Keratinocyte (primary cell): ENCODE measurements at regions not wholly inside any gene's neighbourhood (a gene's known extent, or its start where the extent isn't known, plus 50 kb on each side); places are given as distances from the start of the nearest gene placed in this dataset.

ENCODE experiments used
- EZH2 ChIP-seq: IDR thresholded peaks from one replicate; pipeline ENCODE4 v1.6.1; 2012; ENCODE audit warnings: inconsistent platforms, mild to moderate bottlenecking, low read length, moderate library complexity
- TF ChIP-seq, protein P1 (sequence below), 3 experiments: IDR thresholded peaks in 1 of 3; conservative IDR thresholded peaks in 1 of 3; optimal IDR thresholded peaks in 1 of 3; 2 replicates in 2 of 3; 3 replicates in 1 of 3; pipeline versions ENCODE3 to v1.5.1; 2011; ENCODE audit warnings: low read length in 3 of 3, mild to moderate bottlenecking in 3 of 3, moderate library complexity in 2 of 3, control low read depth in 1 of 3, inconsistent platforms in 1 of 3; ENCODE audit not compliant: insufficient read depth in 2 of 3; ENCODE audit errors: extremely low read depth in 1 of 3

DNA sequence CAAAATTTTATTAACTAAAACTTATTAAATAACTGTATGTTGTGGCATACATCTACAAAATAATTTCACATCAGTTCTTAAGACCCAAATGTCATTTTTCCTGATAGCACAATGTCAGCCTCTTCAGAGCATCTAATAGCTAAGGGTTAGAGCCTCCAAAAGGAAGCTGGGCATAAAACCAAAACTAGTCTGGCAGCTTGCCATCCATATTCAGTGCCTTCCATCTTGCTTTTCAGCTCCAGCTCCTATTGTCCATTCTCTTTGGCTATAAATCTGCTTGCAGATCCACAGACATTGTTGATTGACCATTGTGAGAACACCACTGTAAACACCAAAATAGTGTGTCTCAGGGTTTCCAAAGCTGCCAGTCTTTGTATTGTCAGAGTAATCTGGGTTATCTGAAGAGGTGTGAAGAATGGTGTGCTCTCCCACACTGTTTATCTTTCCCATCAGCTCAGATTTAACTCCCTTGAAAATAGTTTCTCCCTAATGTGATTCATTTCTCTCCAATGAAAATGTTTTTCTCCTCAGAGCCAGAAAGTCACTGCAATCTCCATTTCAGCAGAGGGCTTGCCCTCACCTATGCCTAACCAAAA lies 154.8 kb upstream of the KCNQ5 start:
- TF ChIP-seq, protein P1, sequence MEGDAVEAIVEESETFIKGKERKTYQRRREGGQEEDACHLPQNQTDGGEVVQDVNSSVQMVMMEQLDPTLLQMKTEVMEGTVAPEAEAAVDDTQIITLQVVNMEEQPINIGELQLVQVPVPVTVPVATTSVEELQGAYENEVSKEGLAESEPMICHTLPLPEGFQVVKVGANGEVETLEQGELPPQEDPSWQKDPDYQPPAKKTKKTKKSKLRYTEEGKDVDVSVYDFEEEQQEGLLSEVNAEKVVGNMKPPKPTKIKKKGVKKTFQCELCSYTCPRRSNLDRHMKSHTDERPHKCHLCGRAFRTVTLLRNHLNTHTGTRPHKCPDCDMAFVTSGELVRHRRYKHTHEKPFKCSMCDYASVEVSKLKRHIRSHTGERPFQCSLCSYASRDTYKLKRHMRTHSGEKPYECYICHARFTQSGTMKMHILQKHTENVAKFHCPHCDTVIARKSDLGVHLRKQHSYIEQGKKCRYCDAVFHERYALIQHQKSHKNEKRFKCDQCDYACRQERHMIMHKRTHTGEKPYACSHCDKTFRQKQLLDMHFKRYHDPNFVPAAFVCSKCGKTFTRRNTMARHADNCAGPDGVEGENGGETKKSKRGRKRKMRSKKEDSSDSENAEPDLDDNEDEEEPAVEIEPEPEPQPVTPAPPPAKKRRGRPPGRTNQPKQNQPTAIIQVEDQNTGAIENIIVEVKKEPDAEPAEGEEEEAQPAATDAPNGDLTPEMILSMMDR (optimal IDR thresholded peaks at IDR 0.05 in 1 of 3, IDR thresholded peaks at IDR 0.05 in 1 of 3, conservative IDR thresholded peaks at IDR 0.05 in 1 of 3; ENCODE audit: extremely low read depth in 1 of 3, insufficient read depth in 2 of 3, low read length in 3 of 3) = no peak
- TF ChIP-seq EZH2 = no peak
